HepG2 (cell line): ENCODE measurements at regions not wholly inside any gene's neighbourhood (a gene's known extent, or its start where the extent isn't known, plus 50 kb on each side); places are given as distances from the start of the nearest gene placed in this dataset.

Experiments
- ATAC-seq: fragments of 200-7000 bp; cut with Tn5 transposase; 3 replicates; pipeline ENCODE4 v1.9.1; 2020; ENCODE audit warnings: mild to moderate bottlenecking, moderate library complexity
- BruUV-seq: library from RNA; stranded (reverse); fragments of 400-500 nt; replicated peaks from 2 replicates; lab custom pipeline; 2021; lab: Mats Ljungman, UMichigan
- CTCF ChIA-PET: fragments of 300-600 bp; formaldehyde crosslinking; extraction: SDS; loops from one replicate; lab custom pipeline; 2021; ENCODE audit warnings: low total read pairs, inconsistent platforms, low intra/inter-chr PET ratio; lab: Yijun Ruan, JAX
- POLR2A ChIA-PET: fragments of 350-600 bp; sonication (Branson Sonifier 250); formaldehyde crosslinking; loops from one replicate; lab custom pipeline; 2020; ENCODE audit warnings: antibody characterized with exemption, inconsistent platforms; lab: Yijun Ruan, JAX
- DNase-seq: peaks from one replicate; pipeline ENCODE4 v3.0.0-alpha.2; 2015; ENCODE audit warnings: low spot score
- FAIRE-seq: peaks from 3 replicates; lab custom pipeline; 2011; peaks lifted over from hg19 to GRCh38; lab: Jason Lieb, UNC
- H2AFZ ChIP-seq: one replicate; pipeline ENCODE4 v1.6.1; 2011; ENCODE audit warnings: low read length, inconsistent platforms
- H3K27ac ChIP-seq: fragments of 300-600 bp; 3 replicates; pipeline ENCODE4 v1.8.0; 2011; ENCODE audit warnings: mixed run types, mild to moderate bottlenecking, mixed read lengths, low read length, inconsistent platforms; ENCODE audit not compliant: insufficient read depth; ENCODE audit errors: extremely low read length
- H3K27me3 ChIP-seq, 2 experiments: fragments of 200-600 bp in 1 of 2; 2 replicates in 1 of 2; 3 replicates in 1 of 2; pipeline versions ENCODE4 v1.6.0 to v1.8.0; 2011; ENCODE audit warnings: low read length in 2 of 2, mild to moderate bottlenecking in 2 of 2, moderate library complexity in 2 of 2, inconsistent platforms in 1 of 2; ENCODE audit not compliant: insufficient read depth in 2 of 2, control insufficient read depth in 1 of 2
- H3K36me3 ChIP-seq, 2 experiments: fragments of 200-600 bp in 1 of 2; replicated peaks in 1 of 2; 2 replicates in 1 of 2; 3 replicates in 1 of 2; pipeline versions ENCODE4 v1.5.1 to v1.8.0; 2011; ENCODE audit warnings: low read length in 2 of 2, inconsistent platforms in 1 of 2; ENCODE audit not compliant: insufficient read depth in 2 of 2, control insufficient read depth in 1 of 2
- H3K4me1 ChIP-seq: 2 replicates; pipeline ENCODE4 v1.5.1; 2012; ENCODE audit warnings: low read length, inconsistent platforms; ENCODE audit not compliant: insufficient read depth
- H3K4me2 ChIP-seq: 2 replicates; pipeline ENCODE4 v1.6.0; 2011; ENCODE audit warnings: low read depth, low read length, inconsistent platforms
- H3K4me3 ChIP-seq, 3 experiments: fragments of 200-600 bp in 1 of 3; sonication (generic), shearing (Covaris generic) in 1 of 3; replicated peaks in 1 of 3; 2 replicates each; pipeline ENCODE4 v1.5.1; 2011 to 2016; ENCODE audit warnings: low read length in 3 of 3, inconsistent platforms in 2 of 3, low read depth in 2 of 3, mild to moderate bottlenecking in 2 of 3, control low read depth in 1 of 3, mixed read lengths in 1 of 3; ENCODE audit not compliant: insufficient read depth in 1 of 3
- H3K79me2 ChIP-seq: one replicate; pipeline ENCODE4 v1.6.1; 2011; ENCODE audit warnings: low read length, inconsistent platforms; ENCODE audit not compliant: insufficient read depth
- H3K9ac ChIP-seq: 2 replicates; pipeline ENCODE4 v1.6.0; 2011; ENCODE audit warnings: mild to moderate bottlenecking, low read depth, low read length, inconsistent platforms; ENCODE audit not compliant: insufficient read depth
- H3K9me3 ChIP-seq: 2 replicates; pipeline ENCODE4 v1.5.1; 2012; ENCODE audit warnings: mild to moderate bottlenecking, low read length
- H4K20me1 ChIP-seq: 2 replicates; pipeline ENCODE4 v1.6.0; 2011; ENCODE audit warnings: inconsistent platforms, mild to moderate bottlenecking, low read length, moderate library complexity; ENCODE audit not compliant: insufficient read depth
- ZBTB20 ChIP-seq: sonication (generic); formaldehyde crosslinking; IDR thresholded peaks from 2 replicates; pipeline ENCODE4 v1.8.1; 2023; ENCODE audit warnings: missing genetic modification reagents, low read depth, mild to moderate bottlenecking, borderline replicate concordance
- ZSCAN20 ChIP-seq: sonication (generic); formaldehyde crosslinking; IDR thresholded peaks from 2 replicates; pipeline ENCODE4 v1.4.0; 2020; ENCODE audit warnings: missing genetic modification reagents, mild to moderate bottlenecking, borderline replicate concordance
- WGBS: methylation state at CpG from one replicate; pipeline ENCODE4 v1.1.6; 2017; ENCODE audit warnings: low lambda C conversion rate; 5-methylcytosine and 5-hydroxymethylcytosine counted together
- in situ Hi-C: cut with HindIII; loops from 2 replicates; pipeline ENCODE4 v1.10.0; 2017; ENCODE audit warnings: low pct_unique_long_range_greater_than_20kb; ENCODE audit not compliant: extremely low pct_ligation_motif_present
- intact Hi-C: fragments of 100-400 bp; cut with micrococcal nuclease; formaldehyde crosslinking; loops from one replicate; pipeline ENCODE4 v1.10.0; 2022; ENCODE audit not compliant: unreplicated experiment
- TF ChIP-seq, protein P1 (sequence below): sonication (generic); formaldehyde crosslinking; IDR thresholded peaks from 2 replicates; pipeline ENCODE4 v1.4.0; 2020; ENCODE audit warnings: low read depth, mild to moderate bottlenecking, missing genetic modification reagents
- TF ChIP-seq, protein P2 (sequence below): sonication (generic); formaldehyde crosslinking; IDR thresholded peaks from 2 replicates; pipeline ENCODE4 v1.5.1; 2020; ENCODE audit warnings: missing genetic modification reagents, mild to moderate bottlenecking, borderline replicate concordance
- TF ChIP-seq, protein P3 (sequence below): sonication (generic); formaldehyde crosslinking; IDR thresholded peaks from 2 replicates; pipeline ENCODE4 v1.9.0; 2021; ENCODE audit warnings: missing genetic modification reagents, borderline replicate concordance
- TF ChIP-seq, protein P4 (sequence below): sonication (generic); formaldehyde crosslinking; IDR thresholded peaks from 2 replicates; pipeline ENCODE4 v1.4.0; 2020; ENCODE audit warnings: mild to moderate bottlenecking, missing genetic modification reagents

DNA sequence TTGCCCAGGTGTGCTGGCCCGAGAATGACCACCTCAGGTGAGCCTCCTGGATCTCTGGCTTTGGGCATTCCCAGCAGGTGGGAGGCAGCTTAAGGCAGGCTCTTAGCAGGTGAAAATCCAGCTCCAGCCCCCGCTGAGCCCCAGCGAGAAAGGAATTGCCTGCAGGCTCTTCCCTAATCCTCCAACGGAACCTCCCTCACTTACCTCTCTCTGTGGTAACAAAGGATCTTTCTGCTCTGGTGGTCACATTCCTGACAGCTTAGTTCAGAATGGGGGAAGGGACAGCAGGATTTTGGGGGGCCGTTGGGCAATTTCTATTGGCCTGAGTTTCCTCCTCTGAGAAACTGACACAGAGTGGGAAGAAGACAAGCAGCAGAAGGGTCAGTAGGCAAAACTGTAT, 116.0 kb upstream of the LHX5 start:
- intact Hi-C loops: no loop called here
- ATAC-seq (no peak), FAIRE-seq (no peak), DNase-seq (no peak)
- ChIA-PET POLR2A (no interaction called here), CTCF (no interaction called here)
- H3K4me1 ChIP-seq: no peaks in the 10 kb centered on the region
- H3K27me3 ChIP-seq: no peaks in the 10 kb centered on the region; a peak in 1 of 5 replicates
- TF ChIP-seq ZBTB20 (CRISPR knock-in tag) (no peak), ZSCAN20 (CRISPR knock-in tag) (no peak)
- TF ChIP-seq, protein P1, sequence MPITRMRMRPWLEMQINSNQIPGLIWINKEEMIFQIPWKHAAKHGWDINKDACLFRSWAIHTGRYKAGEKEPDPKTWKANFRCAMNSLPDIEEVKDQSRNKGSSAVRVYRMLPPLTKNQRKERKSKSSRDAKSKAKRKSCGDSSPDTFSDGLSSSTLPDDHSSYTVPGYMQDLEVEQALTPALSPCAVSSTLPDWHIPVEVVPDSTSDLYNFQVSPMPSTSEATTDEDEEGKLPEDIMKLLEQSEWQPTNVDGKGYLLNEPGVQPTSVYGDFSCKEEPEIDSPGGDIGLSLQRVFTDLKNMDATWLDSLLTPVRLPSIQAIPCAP: no peak
- TF ChIP-seq, protein P2, sequence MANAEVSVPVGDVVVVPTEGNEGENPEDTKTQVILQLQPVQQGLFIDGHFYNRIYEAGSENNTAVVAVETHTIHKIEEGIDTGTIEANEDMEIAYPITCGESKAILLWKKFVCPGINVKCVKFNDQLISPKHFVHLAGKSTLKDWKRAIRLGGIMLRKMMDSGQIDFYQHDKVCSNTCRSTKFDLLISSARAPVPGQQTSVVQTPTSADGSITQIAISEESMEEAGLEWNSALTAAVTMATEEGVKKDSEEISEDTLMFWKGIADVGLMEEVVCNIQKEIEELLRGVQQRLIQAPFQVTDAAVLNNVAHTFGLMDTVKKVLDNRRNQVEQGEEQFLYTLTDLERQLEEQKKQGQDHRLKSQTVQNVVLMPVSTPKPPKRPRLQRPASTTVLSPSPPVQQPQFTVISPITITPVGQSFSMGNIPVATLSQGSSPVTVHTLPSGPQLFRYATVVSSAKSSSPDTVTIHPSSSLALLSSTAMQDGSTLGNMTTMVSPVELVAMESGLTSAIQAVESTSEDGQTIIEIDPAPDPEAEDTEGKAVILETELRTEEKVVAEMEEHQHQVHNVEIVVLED (CRISPR knock-in tag): no peak
- TF ChIP-seq, protein P3, sequence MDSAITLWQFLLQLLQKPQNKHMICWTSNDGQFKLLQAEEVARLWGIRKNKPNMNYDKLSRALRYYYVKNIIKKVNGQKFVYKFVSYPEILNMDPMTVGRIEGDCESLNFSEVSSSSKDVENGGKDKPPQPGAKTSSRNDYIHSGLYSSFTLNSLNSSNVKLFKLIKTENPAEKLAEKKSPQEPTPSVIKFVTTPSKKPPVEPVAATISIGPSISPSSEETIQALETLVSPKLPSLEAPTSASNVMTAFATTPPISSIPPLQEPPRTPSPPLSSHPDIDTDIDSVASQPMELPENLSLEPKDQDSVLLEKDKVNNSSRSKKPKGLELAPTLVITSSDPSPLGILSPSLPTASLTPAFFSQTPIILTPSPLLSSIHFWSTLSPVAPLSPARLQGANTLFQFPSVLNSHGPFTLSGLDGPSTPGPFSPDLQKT (CRISPR knock-in tag): no peak
- TF ChIP-seq, protein P4, sequence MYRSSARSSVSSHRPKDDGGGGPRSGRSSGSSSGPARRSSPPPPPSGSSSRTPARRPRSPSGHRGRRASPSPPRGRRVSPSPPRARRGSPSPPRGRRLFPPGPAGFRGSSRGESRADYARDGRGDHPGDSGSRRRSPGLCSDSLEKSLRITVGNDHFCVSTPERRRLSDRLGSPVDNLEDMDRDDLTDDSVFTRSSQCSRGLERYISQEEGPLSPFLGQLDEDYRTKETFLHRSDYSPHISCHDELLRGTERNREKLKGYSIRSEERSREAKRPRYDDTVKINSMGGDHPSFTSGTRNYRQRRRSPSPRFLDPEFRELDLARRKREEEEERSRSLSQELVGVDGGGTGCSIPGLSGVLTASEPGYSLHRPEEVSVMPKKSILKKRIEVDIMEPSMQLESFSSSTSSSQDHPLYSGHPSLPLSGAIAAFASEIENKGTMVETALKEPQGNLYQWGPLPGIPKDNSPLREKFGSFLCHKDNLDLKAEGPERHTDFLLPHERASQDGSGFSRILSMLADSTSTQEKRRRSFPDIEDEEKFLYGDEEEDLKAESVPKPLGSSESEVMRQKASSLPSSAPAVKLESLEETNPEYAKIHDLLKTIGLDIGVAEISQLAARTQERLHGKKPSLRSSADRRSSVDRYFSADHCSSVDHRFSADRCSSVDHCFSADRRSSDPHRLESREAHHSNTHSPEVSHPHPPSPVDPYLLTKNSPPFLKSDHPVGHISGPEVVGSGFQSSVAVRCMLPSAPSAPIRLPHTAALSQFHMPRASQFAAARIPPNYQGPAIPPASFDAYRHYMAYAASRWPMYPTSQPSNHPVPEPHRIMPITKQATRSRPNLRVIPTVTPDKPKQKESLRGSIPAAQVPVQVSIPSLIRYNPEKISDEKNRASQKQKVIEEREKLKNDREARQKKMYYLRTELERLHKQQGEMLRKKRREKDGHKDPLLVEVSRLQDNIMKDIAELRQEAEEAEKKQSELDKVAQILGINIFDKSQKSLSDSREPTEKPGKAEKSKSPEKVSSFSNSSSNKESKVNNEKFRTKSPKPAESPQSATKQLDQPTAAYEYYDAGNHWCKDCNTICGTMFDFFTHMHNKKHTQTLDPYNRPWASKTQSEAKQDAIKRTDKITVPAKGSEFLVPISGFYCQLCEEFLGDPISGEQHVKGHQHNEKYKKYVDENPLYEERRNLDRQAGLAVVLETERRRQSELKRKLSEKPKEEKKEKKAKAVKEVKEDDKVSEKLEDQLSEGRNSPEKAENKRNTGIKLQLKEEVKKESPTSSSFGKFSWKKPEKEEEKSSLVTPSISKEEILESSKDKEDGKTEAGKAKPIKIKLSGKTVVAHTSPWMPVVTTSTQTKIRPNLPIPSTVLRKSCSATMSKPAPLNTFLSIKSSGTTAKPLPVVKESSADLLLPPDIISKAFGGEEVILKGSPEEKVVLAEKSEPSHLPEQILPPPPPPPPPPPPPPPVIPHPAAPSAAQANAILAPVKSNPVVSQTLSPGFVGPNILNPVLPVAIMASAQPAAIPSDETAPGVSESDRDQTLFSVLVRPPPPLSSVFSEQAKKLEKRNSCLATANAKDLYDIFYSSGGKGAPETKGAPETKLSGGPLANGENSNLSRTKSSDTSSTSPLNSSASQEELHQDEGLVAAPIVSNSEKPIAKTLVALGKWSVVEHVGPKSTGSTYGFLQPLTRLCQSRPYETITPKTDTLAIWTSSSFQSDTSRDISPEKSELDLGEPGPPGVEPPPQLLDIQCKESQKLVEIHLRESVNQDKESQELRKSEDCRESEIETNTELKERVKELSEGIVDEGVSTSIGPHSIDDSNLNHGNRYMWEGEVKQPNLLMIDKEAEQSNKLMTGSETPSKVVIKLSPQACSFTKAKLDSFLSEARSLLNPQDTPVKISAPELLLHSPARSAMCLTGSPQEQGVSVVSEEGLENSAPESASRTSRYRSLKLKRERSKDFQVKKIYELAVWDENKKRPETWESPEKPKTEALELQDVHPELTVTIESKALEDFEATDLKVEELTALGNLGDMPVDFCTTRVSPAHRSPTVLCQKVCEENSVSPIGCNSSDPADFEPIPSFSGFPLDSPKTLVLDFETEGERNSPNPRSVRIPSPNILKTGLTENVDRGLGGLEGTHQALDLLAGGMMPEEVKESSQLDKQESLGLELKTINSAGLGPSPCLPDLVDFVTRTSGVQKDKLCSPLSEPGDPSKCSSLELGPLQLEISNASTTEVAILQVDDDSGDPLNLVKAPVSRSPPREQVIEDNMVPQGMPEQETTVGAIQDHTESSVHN (CRISPR knock-in tag): no peak
- 0% methylated on average over 5 of the region's 5 CpGs for WGBS
- no peak overlapping the region for H3K4me2 ChIP-seq
- H2AFZ ChIP-seq: no peak overlapping the region
- no peaks in the 10 kb centered on the region for H3K79me2 ChIP-seq
- H3K36me3 ChIP-seq: no peaks in the 10 kb centered on the region
- no peak overlapping the region for H3K4me3 ChIP-seq
- no peak overlapping the region for H3K27ac ChIP-seq
- H3K9ac ChIP-seq: no peak overlapping the region
- no peaks in the 10 kb centered on the region for H4K20me1 ChIP-seq
- in situ Hi-C loops: no loop called here
- H3K9me3 ChIP-seq: no peaks in the 10 kb centered on the region
- no TSS peak for BruUV-seq
